GM13976 (cell line): ENCODE measurements at regions not wholly inside any gene's neighbourhood (a gene's known extent, or its start where the extent isn't known, plus 50 kb on each side); places are given as distances from the start of the nearest gene placed in this dataset.

ENCODE experiments used
- DNase-seq: peaks from one replicate; pipeline ENCODE4 v3.0.0; 2012; ENCODE audit warnings: low spot score
- in situ Hi-C: fragments of 300-500 bp; cut with MboI; formaldehyde crosslinking; loops from one replicate; pipeline ENCODE4 v1.12.0; 2022; ENCODE audit warnings: low sequenced_read_pairs, mixed read lengths, inconsistent platforms; ENCODE audit not compliant: unreplicated experiment
- TF ChIP-seq, protein P1 (sequence below): IDR thresholded peaks from 2 replicates; pipeline ENCODE4 v1.5.1; 2012; ENCODE audit warnings: borderline replicate concordance, mild to moderate bottlenecking; ENCODE audit not compliant: insufficient read depth; ENCODE audit errors: extremely low read depth, missing control alignments, control extremely low read depth

DNA sequence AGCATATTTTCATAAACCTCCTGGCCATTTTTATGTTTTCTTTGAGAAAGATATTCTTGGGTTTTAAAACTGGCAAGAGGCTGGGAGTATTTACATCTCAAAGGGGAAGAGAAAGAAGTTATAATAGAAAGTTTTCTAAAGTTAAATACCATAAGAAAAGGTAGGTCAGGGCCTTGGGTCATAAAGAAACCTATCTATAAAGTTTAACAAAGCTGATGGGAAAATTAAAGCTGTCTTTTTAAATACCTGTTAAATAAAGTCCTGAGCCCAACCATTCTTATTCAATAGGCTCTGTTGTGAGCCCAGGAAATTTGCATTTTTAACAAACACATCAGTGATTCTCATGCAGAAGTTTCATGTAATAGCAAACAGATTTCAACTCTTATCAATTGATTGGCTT is 451.8 kb upstream of the INTU start:
- in situ Hi-C loops: no loop called here
- TF ChIP-seq, protein P1, sequence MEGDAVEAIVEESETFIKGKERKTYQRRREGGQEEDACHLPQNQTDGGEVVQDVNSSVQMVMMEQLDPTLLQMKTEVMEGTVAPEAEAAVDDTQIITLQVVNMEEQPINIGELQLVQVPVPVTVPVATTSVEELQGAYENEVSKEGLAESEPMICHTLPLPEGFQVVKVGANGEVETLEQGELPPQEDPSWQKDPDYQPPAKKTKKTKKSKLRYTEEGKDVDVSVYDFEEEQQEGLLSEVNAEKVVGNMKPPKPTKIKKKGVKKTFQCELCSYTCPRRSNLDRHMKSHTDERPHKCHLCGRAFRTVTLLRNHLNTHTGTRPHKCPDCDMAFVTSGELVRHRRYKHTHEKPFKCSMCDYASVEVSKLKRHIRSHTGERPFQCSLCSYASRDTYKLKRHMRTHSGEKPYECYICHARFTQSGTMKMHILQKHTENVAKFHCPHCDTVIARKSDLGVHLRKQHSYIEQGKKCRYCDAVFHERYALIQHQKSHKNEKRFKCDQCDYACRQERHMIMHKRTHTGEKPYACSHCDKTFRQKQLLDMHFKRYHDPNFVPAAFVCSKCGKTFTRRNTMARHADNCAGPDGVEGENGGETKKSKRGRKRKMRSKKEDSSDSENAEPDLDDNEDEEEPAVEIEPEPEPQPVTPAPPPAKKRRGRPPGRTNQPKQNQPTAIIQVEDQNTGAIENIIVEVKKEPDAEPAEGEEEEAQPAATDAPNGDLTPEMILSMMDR: no peak
- DNase-seq: no peak

DNA sequence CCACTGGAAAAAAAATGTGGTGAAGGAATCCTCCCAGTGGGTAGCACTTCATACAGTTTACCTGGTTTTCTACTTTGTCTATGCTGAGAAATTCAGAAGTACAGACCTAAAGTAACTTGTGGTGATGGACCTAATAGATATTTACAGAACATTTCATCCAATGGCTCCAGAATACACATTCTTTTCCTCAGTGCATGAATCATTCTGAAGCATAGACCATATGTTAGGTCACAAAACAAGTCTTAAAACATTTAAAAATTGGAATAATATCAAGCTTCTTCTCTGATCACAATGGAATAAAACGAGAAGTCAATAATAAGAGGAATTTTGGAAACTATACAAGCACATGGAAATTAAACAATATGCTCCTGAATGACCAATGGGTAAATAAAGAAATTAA is 450.1 kb upstream of the INTU start:
- TF ChIP-seq, protein P1: no peak
- no peak for DNase-seq
- in situ Hi-C loops: no loop called here

DNA sequence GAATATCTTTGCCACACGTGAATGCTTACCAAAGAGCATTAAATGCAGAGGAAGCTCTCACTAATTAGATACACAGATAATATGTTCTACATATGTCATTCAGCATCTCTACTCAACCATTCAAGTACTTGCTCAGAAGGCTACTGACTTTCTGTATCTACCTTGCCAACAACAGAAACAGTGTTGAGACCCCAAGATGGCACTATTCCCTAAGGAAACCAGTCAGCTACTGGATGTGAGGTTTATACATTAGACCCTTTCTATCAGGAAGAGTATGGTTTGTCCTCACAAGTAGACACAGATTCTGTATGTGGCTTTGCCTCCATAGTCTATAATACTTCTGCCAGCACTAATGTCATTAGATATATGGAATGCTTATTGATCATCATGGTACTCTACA is 443.9 kb upstream of the INTU start:
- DNase-seq: no peak
- in situ Hi-C loops: no loop called here
- TF ChIP-seq, protein P1: no peak

DNA sequence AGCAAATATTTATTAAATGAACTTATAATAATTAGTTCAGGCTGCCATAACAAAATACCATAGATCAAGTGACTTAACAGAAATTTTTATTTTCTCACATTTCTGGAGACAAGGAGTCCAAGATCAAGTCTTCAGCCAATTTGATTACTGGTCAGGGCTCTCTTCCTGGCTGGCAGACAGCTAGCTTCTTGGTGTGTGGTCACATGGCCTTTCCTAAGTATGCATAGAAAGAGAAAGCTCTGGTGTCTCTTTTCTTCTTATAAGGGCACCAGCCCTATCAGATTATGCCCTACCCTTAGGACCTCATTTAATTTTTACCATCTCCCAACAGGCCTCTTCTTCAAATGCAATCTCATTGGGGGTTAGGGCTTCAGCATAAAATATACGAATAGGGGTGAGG is 438.5 kb upstream of the INTU start:
- no peak for DNase-seq
- TF ChIP-seq, protein P1: no peak
- in situ Hi-C loops: no loop called here

DNA sequence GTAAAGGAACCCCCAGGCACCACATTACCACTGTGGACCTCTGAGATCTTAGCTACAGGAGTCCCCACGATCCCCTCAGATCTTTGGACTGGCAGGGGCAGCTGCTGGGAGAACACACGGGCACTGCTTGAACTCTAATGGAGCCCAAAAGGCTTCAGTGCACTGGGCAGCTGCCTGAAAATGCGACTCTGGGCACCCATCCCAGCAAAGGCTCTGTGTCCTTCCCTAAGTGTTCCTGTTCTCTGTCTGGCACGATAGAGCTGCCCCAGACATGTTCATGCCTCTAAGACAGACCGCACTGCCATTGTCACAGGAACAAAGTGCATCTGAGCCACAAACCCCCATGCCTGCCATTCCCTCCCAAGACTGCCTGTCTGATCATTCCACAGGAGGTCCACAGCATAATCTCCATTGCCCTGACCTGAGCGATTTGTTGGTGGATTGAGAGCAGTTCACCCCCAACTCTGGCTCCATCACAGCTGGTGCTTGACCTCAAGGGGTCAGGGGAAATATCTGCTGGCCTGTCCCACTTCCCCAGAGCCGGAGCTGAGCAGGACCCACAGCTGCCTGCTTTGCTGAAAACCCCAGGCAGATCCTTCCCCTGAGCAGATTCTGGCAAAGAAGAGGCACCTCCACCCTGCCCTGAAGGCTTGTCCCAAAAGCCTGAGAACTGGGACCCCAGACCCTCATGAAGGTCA is 436.0 kb upstream of the INTU start:
- TF ChIP-seq, protein P1: no peak
- no peak for DNase-seq
- in situ Hi-C loops: no loop called here

DNA sequence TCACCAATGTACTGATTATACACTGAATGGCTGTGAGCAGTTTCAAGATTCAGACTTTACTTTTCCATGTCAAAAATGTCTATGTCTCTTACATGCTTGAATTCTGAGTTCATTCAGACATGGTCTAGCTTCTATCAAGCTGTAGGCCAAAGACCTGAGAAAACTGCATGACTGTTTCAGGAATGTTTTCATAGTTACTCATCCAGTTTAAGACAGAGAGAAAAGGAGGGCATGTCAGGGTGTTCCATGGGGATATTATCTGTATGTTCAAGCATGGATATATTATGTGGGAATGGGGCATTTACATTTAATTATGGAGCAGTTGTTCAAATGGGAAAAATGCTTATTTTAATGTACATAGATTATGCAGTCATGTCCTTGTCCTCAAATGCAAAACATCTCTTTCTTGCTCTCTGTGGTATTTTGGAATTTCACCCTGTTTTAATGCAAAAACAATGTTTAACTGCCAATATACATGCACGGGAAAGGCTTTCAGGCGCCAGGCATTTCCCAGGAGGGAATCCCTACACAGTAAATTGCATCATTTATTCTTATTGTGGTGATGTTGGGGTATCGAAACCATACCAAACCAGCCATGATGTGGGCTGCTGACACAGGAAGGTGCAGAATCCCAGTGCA is 429.1 kb upstream of the INTU start:
- TF ChIP-seq, protein P1: no peak
- no peak for DNase-seq
- in situ Hi-C loops: no loop called here
